HG02981 (cell line): ENCODE measurements at regions not wholly inside any gene's neighbourhood (a gene's known extent, or its start where the extent isn't known, plus 50 kb on each side); places are given as distances from the start of the nearest gene placed in this dataset.
"Not testable (repeated sequence)": the region's sequence is repeated elsewhere in the genome, so short reads cannot be mapped to it uniquely, and the experiment has no call there.

ENCODE experiments used
- ATAC-seq: cut with Tn5 transposase; IDR thresholded peaks from one replicate; pipeline ENCODE4 v1.9.1; 2021; ENCODE audit warnings: mild to moderate bottlenecking, moderate library complexity; ENCODE audit not compliant: unreplicated experiment

- no peak for ATAC-seq
Measured at GRCh38 chr10:52368725-52369124, 54.6 kb downstream of the DKK1 start.

GRCh38 chr10:52374207-52374606 is 60.1 kb downstream of the DKK1 start:
- ATAC-seq: not testable (repeated sequence)

GRCh38 chr10:52376694-52377354 is 62.7 kb downstream of the DKK1 start:
- no peak for ATAC-seq

- no peak for ATAC-seq
Measured at GRCh38 chr10:52378124-52378523, 64.0 kb downstream of the DKK1 start.

GRCh38 chr10:52379287-52379686 is 65.2 kb downstream of the DKK1 start:
- no peak for ATAC-seq

GRCh38 chr10:52383088-52383487 is 69.0 kb downstream of the DKK1 start:
- no peak for ATAC-seq

GRCh38 chr10:52387744-52388143 is 73.7 kb downstream of the DKK1 start:
- ATAC-seq: no peak

- ATAC-seq: no peak
Measured at GRCh38 chr10:52390388-52390787, 76.3 kb downstream of the DKK1 start.

GRCh38 chr10:52391927-52392602 is 78.0 kb downstream of the DKK1 start:
- ATAC-seq: no peak

- ATAC-seq: no peak
Measured at GRCh38 chr10:52394246-52394645, 80.2 kb downstream of the DKK1 start.

GRCh38 chr10:52400562-52400961 is 86.5 kb downstream of the DKK1 start:
- ATAC-seq: no peak

- ATAC-seq: not testable (repeated sequence)
Measured at GRCh38 chr10:52403801-52404200, 89.7 kb downstream of the DKK1 start.

- ATAC-seq: no peak
Measured at GRCh38 chr10:52409195-52409594, 95.1 kb downstream of the DKK1 start.

GRCh38 chr10:52409928-52410327 is 95.8 kb downstream of the DKK1 start:
- ATAC-seq: no peak

GRCh38 chr10:52410916-52411315 is 96.8 kb downstream of the DKK1 start:
- no peak for ATAC-seq

- ATAC-seq: no peak
Measured at GRCh38 chr10:52419281-52419680, 105.2 kb downstream of the DKK1 start.

GRCh38 chr10:52420656-52421055 is 106.6 kb downstream of the DKK1 start:
- no peak for ATAC-seq

GRCh38 chr10:52423369-52423768 is 109.3 kb downstream of the DKK1 start:
- no peak for ATAC-seq

GRCh38 chr10:52424341-52424740 is 110.3 kb downstream of the DKK1 start:
- no peak for ATAC-seq

GRCh38 chr10:52434734-52435133 is 120.7 kb downstream of the DKK1 start:
- ATAC-seq: no peak

- ATAC-seq: no peak
Measured at GRCh38 chr10:52436664-52437063, 122.6 kb downstream of the DKK1 start.

- ATAC-seq: peak; percentile 77
Measured at GRCh38 chr10:52437205-52437646, 123.1 kb downstream of the DKK1 start.

- ATAC-seq: no peak
Measured at GRCh38 chr10:52438119-52438518, 124.0 kb downstream of the DKK1 start.
